ENCODE measurements at regions not wholly inside any gene's neighbourhood (a gene's known extent, or its start where the extent isn't known, plus 50 kb on each side); places are given as distances from the start of the nearest gene placed in this dataset.

GRCh38 chr3:87558492-87558891, 282.1 kb upstream of the POU1F1 start:
- intact Hi-C loops (cut with DNase I; ENCODE audit: low total_unique reads) (no loop called here), in situ Hi-C loops (cut with MboI; ENCODE audit: low sequenced_read_pairs in 4 of 4) (no loop called here)
- DNase-seq = no peak
- Histone ChIP-seq H3K4me1 (no peaks in the 10 kb centered on the region), H3K4me3 (no peak overlapping the region), H3K9me3 (no peaks in the 10 kb centered on the region), H3K27ac (no peak overlapping the region), H3K36me3 (no peaks in the 10 kb centered on the region), H3K27me3 (no peaks in the 10 kb centered on the region)
- no peak for ATAC-seq
- TF ChIP-seq POLR2A (IDR thresholded peaks at IDR 0.05) (no peak), CTCF (IDR thresholded peaks at IDR 0.05 in 4 of 5, conservative IDR thresholded peaks at IDR 0.05 in 1 of 5) (no peak)

- no peaks in the 10 kb centered on the region for H3K9me3 ChIP-seq
- H3K4me3 ChIP-seq = no peak overlapping the region
- no peak overlapping the region for H3K27ac ChIP-seq
- in situ Hi-C loops (cut with MboI; ENCODE audit: low sequenced_read_pairs in 4 of 4) (no loop called here), intact Hi-C loops (cut with DNase I; ENCODE audit: low total_unique reads) (no loop called here)
- DNase-seq (no peak), ATAC-seq (no peak)
- H3K27me3 ChIP-seq = no peaks in the 10 kb centered on the region
- H3K36me3 ChIP-seq = no peaks in the 10 kb centered on the region
- TF ChIP-seq POLR2A (IDR thresholded peaks at IDR 0.05) (no peak), CTCF (IDR thresholded peaks at IDR 0.05 in 4 of 5, conservative IDR thresholded peaks at IDR 0.05 in 1 of 5) (no peak)
- H3K4me1 ChIP-seq = no peaks in the 10 kb centered on the region
These were observed 278.9 kb upstream of the POU1F1 start for GRCh38 chr3:87555290-87555689.

GRCh38 chr3:87553058-87553457, 276.7 kb upstream of the POU1F1 start:
- TF ChIP-seq POLR2A (IDR thresholded peaks at IDR 0.05) (no peak), CTCF (IDR thresholded peaks at IDR 0.05 in 4 of 5, conservative IDR thresholded peaks at IDR 0.05 in 1 of 5) (no peak)
- H3K27ac ChIP-seq = no peak overlapping the region
- no peaks in the 10 kb centered on the region for H3K27me3 ChIP-seq
- no peak overlapping the region for H3K4me3 ChIP-seq
- ATAC-seq (no peak), DNase-seq (no peak)
- in situ Hi-C loops (cut with MboI; ENCODE audit: low sequenced_read_pairs in 4 of 4) = no loop called here
- intact Hi-C loops (cut with DNase I; ENCODE audit: low total_unique reads) = no loop called here
- H3K9me3 ChIP-seq = no peaks in the 10 kb centered on the region
- no peaks in the 10 kb centered on the region for H3K36me3 ChIP-seq
- H3K4me1 ChIP-seq = no peaks in the 10 kb centered on the region

- Histone ChIP-seq H3K27ac (no peak overlapping the region), H3K27me3 (no peaks in the 10 kb centered on the region), H3K9me3 (no peaks in the 10 kb centered on the region), H3K36me3 (no peaks in the 10 kb centered on the region), H3K4me3 (no peak overlapping the region), H3K4me1 (no peaks in the 10 kb centered on the region)
- DNase-seq (no peak), ATAC-seq (no peak)
- TF ChIP-seq CTCF (IDR thresholded peaks at IDR 0.05 in 4 of 5, conservative IDR thresholded peaks at IDR 0.05 in 1 of 5) (no peak), POLR2A (IDR thresholded peaks at IDR 0.05) (no peak)
- intact Hi-C loops (cut with DNase I; ENCODE audit: low total_unique reads) = no loop called here
- in situ Hi-C loops (cut with MboI; ENCODE audit: low sequenced_read_pairs in 4 of 4) = no loop called here
These were observed 274.5 kb upstream of the POU1F1 start for GRCh38 chr3:87550892-87551291.

GRCh38 chr3:87549208-87549607, 272.8 kb upstream of the POU1F1 start:
- in situ Hi-C loops (cut with MboI; ENCODE audit: low sequenced_read_pairs in 4 of 4) = no loop called here
- no peak overlapping the region for H3K27ac ChIP-seq
- no peaks in the 10 kb centered on the region for H3K4me1 ChIP-seq
- H3K36me3 ChIP-seq = no peaks in the 10 kb centered on the region
- no peak for ATAC-seq
- no peaks in the 10 kb centered on the region for H3K27me3 ChIP-seq
- H3K9me3 ChIP-seq = no peaks in the 10 kb centered on the region
- no peak for DNase-seq
- TF ChIP-seq CTCF (IDR thresholded peaks at IDR 0.05 in 4 of 5, conservative IDR thresholded peaks at IDR 0.05 in 1 of 5) = no peak
- TF ChIP-seq POLR2A (IDR thresholded peaks at IDR 0.05) = no peak
- intact Hi-C loops (cut with DNase I; ENCODE audit: low total_unique reads) = no loop called here
- no peak overlapping the region for H3K4me3 ChIP-seq

Data from gastrocnemius medialis (tissue), 4 donors.